ENCODE measurements at regions not wholly inside any gene's neighbourhood (a gene's known extent, or its start where the extent isn't known, plus 50 kb on each side); places are given as distances from the start of the nearest gene placed in this dataset.

DNA sequence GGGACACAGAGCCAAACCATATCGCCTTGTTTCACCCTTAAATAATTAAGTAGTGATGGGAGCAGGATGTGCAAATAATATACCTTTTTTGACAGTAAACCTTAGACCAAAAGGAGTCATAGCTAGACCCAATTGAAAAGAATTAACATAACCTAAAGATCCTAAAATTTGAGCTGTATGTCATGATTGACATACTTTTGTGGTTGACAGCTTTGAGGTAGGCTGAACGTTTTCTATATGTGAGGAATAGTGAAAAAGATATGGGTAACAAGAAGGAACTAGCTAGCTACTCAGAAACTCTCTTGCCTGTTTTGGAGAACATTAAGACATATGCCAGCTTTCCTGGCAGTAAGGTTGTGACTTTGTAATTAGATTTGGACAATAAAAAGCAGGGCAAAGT is 320.6 kb downstream of the KCNC2 start (continued):
- TF ChIP-seq, protein P1, sequence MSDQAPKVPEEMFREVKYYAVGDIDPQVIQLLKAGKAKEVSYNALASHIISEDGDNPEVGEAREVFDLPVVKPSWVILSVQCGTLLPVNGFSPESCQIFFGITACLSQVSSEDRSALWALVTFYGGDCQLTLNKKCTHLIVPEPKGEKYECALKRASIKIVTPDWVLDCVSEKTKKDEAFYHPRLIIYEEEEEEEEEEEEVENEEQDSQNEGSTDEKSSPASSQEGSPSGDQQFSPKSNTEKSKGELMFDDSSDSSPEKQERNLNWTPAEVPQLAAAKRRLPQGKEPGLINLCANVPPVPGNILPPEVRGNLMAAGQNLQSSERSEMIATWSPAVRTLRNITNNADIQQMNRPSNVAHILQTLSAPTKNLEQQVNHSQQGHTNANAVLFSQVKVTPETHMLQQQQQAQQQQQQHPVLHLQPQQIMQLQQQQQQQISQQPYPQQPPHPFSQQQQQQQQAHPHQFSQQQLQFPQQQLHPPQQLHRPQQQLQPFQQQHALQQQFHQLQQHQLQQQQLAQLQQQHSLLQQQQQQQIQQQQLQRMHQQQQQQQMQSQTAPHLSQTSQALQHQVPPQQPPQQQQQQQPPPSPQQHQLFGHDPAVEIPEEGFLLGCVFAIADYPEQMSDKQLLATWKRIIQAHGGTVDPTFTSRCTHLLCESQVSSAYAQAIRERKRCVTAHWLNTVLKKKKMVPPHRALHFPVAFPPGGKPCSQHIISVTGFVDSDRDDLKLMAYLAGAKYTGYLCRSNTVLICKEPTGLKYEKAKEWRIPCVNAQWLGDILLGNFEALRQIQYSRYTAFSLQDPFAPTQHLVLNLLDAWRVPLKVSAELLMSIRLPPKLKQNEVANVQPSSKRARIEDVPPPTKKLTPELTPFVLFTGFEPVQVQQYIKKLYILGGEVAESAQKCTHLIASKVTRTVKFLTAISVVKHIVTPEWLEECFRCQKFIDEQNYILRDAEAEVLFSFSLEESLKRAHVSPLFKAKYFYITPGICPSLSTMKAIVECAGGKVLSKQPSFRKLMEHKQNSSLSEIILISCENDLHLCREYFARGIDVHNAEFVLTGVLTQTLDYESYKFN (CRISPR knock-in tag; conservative IDR thresholded peaks at IDR 0.05), result no peak
- TF ChIP-seq GATA4 (IDR thresholded peaks at IDR 0.05; ENCODE audit: borderline replicate concordance, low read depth) (no peak), TBX3 (IDR thresholded peaks at IDR 0.05; ENCODE audit: borderline replicate concordance) (no peak), CEBPZ (IDR thresholded peaks at IDR 0.05; ENCODE audit: low read length) (no peak), EZH2 (conservative IDR thresholded peaks at IDR 0.05; ENCODE audit: low read depth, low read length) (no peak)
- TF ChIP-seq, protein P2, sequence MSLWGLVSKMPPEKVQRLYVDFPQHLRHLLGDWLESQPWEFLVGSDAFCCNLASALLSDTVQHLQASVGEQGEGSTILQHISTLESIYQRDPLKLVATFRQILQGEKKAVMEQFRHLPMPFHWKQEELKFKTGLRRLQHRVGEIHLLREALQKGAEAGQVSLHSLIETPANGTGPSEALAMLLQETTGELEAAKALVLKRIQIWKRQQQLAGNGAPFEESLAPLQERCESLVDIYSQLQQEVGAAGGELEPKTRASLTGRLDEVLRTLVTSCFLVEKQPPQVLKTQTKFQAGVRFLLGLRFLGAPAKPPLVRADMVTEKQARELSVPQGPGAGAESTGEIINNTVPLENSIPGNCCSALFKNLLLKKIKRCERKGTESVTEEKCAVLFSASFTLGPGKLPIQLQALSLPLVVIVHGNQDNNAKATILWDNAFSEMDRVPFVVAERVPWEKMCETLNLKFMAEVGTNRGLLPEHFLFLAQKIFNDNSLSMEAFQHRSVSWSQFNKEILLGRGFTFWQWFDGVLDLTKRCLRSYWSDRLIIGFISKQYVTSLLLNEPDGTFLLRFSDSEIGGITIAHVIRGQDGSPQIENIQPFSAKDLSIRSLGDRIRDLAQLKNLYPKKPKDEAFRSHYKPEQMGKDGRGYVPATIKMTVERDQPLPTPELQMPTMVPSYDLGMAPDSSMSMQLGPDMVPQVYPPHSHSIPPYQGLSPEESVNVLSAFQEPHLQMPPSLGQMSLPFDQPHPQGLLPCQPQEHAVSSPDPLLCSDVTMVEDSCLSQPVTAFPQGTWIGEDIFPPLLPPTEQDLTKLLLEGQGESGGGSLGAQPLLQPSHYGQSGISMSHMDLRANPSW (CRISPR knock-in tag; IDR thresholded peaks at IDR 0.05; ENCODE audit: borderline replicate concordance), result no peak

All from HepG2 (cell line).